Uterus (tissue), 2 donors: ENCODE measurements at regions not wholly inside any gene's neighbourhood (a gene's known extent, or its start where the extent isn't known, plus 50 kb on each side); places are given as distances from the start of the nearest gene placed in this dataset.

Experiments
- POLR2A ChIP-seq, 2 donors: fragments of 450-650 bp; IDR thresholded peaks; one replicate each; pipeline ENCODE4 v1.6.1; 2016; ENCODE audit warnings: antibody characterized with exemption in 2 of 2, mild to moderate bottlenecking in 1 of 2, moderate library complexity in 1 of 2
- TF ChIP-seq, protein P1 (sequence below), 4 experiments: fragments of 200-600 bp in 2 of 4; fragments of 450-650 bp in 2 of 4; sonication (generic) in 2 of 4; IDR thresholded peaks; one replicate each; pipeline ENCODE4 v1.5.1; 2016 to 2019; ENCODE audit warnings: antibody characterized with exemption in 4 of 4, mild to moderate bottlenecking in 2 of 4, moderate library complexity in 1 of 4

GRCh38 chr11:115577701-115578100 is 73.5 kb upstream of the CADM1 start:
- TF ChIP-seq, protein P1, sequence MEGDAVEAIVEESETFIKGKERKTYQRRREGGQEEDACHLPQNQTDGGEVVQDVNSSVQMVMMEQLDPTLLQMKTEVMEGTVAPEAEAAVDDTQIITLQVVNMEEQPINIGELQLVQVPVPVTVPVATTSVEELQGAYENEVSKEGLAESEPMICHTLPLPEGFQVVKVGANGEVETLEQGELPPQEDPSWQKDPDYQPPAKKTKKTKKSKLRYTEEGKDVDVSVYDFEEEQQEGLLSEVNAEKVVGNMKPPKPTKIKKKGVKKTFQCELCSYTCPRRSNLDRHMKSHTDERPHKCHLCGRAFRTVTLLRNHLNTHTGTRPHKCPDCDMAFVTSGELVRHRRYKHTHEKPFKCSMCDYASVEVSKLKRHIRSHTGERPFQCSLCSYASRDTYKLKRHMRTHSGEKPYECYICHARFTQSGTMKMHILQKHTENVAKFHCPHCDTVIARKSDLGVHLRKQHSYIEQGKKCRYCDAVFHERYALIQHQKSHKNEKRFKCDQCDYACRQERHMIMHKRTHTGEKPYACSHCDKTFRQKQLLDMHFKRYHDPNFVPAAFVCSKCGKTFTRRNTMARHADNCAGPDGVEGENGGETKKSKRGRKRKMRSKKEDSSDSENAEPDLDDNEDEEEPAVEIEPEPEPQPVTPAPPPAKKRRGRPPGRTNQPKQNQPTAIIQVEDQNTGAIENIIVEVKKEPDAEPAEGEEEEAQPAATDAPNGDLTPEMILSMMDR (IDR thresholded peaks at IDR 0.05) = no peak
- TF ChIP-seq POLR2A (IDR thresholded peaks at IDR 0.05) = no peak
